HUES64 (cell line): ENCODE measurements at regions not wholly inside any gene's neighbourhood (a gene's known extent, or its start where the extent isn't known, plus 50 kb on each side); places are given as distances from the start of the nearest gene placed in this dataset.
A peak's percentile ranks its signal among the peaks of the same experiment; 100 is the strongest.
"Not testable (repeated sequence)": the region's sequence is repeated elsewhere in the genome, so short reads cannot be mapped to it uniquely, and the experiment has no call there.

Experiments
- H3K27ac ChIP-seq: 2 replicates; pipeline ENCODE4 v1.7.0; 2013; ENCODE audit warnings: low read depth, low read length, inconsistent platforms
- H3K27me3 ChIP-seq: 2 replicates; pipeline ENCODE4 v1.6.1; 2013; ENCODE audit warnings: mild to moderate bottlenecking, low read length; ENCODE audit not compliant: insufficient read depth
- H3K36me3 ChIP-seq: 2 replicates; pipeline ENCODE4 v1.6.1; 2013; ENCODE audit warnings: mild to moderate bottlenecking, low read length; ENCODE audit not compliant: insufficient read depth
- H3K4me1 ChIP-seq: 2 replicates; pipeline ENCODE4 v1.6.1; 2013; ENCODE audit warnings: mild to moderate bottlenecking, low read length, moderate library complexity; ENCODE audit not compliant: insufficient read depth
- H3K4me3 ChIP-seq: 2 replicates; pipeline ENCODE4 v1.5.1; 2013; ENCODE audit warnings: mild to moderate bottlenecking, low read length, moderate library complexity
- H3K9ac ChIP-seq: 2 replicates; pipeline ENCODE4 v1.6.1; 2013; ENCODE audit warnings: mild to moderate bottlenecking, low read depth, low read length
- H3K9me3 ChIP-seq: 2 replicates; pipeline ENCODE4 v1.6.1; 2013; ENCODE audit warnings: low read depth, low read length; ENCODE audit not compliant: insufficient read depth
- WGBS: fragments of 150-250, 120-280 bp; methylation state at CpG from one replicate; pipeline ENCODE4 v1.1.7; 2013; ENCODE audit warnings: missing lambda C conversion rate; 5-methylcytosine and 5-hydroxymethylcytosine counted together

- H3K27ac ChIP-seq, result no peak overlapping the region
- H3K9me3 ChIP-seq, result no peaks in the 10 kb centered on the region; the same call in 1 of the 2 replicates
- no peak overlapping the region for H3K9ac ChIP-seq
- whole genome bisulfite sequencing, result 91% methylated on average over 2 of the region's 2 CpGs
- no peak overlapping the region for H3K4me3 ChIP-seq
- no peaks in the 10 kb centered on the region for H3K27me3 ChIP-seq
- H3K4me1 ChIP-seq, result 0 out of 2 replicates have a peak, but pooled peaks cover 4% of the 10 kb centered on the region
- no peaks in the 10 kb centered on the region for H3K36me3 ChIP-seq
Observed at GRCh38 chr5:163312598-163312997, 124.8 kb upstream of the CCNG1 start.

- WGBS, result 80% methylated on average over 6 of the region's 7 CpGs
Observed at GRCh38 chr5:163313049-163313448, 124.3 kb upstream of the CCNG1 start.

GRCh38 chr5:163316374-163316773 is 121.0 kb upstream of the CCNG1 start:
- H3K9me3 ChIP-seq, H3K4me1 ChIP-seq, H3K9ac ChIP-seq, H3K36me3 ChIP-seq, H3K27me3 ChIP-seq, H3K4me3 ChIP-seq, H3K27ac ChIP-seq: not testable (repeated sequence)
- 98% methylated on average over 5 of the region's 6 CpGs for WGBS

More at GRCh38 chr5:163313049-163313448, 124.3 kb upstream of the CCNG1 start:
- not testable (repeated sequence) for H3K4me1 ChIP-seq, H3K36me3 ChIP-seq, H3K27ac ChIP-seq, H3K27me3 ChIP-seq, H3K9ac ChIP-seq, H3K4me3 ChIP-seq, H3K9me3 ChIP-seq

- no peaks in the 10 kb centered on the region for H3K4me1 ChIP-seq
- no peaks in the 10 kb centered on the region for H3K27me3 ChIP-seq
- H3K36me3 ChIP-seq, result no peaks in the 10 kb centered on the region
- H3K4me3 ChIP-seq, result no peak overlapping the region
- no peaks in the 10 kb centered on the region for H3K9me3 ChIP-seq
- 89% methylated on average over 14 of the region's 14 CpGs for WGBS
- no peak overlapping the region for H3K9ac ChIP-seq
- H3K27ac ChIP-seq, result no peak overlapping the region
Observed at GRCh38 chr5:163318707-163319106, 118.7 kb upstream of the CCNG1 start.

GRCh38 chr5:163321511-163321910 is 115.9 kb upstream of the CCNG1 start:
- no peak overlapping the region for H3K4me3 ChIP-seq
- no peak overlapping the region for H3K27ac ChIP-seq
- H3K36me3 ChIP-seq, result no peaks in the 10 kb centered on the region
- WGBS, result 95% methylated on average over 2 of the region's 2 CpGs
- H3K9me3 ChIP-seq, result no peaks in the 10 kb centered on the region
- H3K27me3 ChIP-seq, result no peaks in the 10 kb centered on the region
- H3K9ac ChIP-seq, result no peak overlapping the region
- H3K4me1 ChIP-seq, result peaks cover 11% of the 10 kb centered on the region; the same call in 1 of the 2 replicates

GRCh38 chr5:163330723-163331668 is 106.4 kb upstream of the CCNG1 start:
- WGBS, result 73% methylated on average over 9 of the region's 9 CpGs
- peak overlapping the region; percentile 62 for H3K9ac ChIP-seq
- H3K27ac ChIP-seq, result peak overlapping the region; percentile 91
- H3K36me3 ChIP-seq, result no peaks in the 10 kb centered on the region
- peaks cover 22% of the 10 kb centered on the region for H3K4me1 ChIP-seq
- no peaks in the 10 kb centered on the region for H3K27me3 ChIP-seq
- H3K9me3 ChIP-seq, result no peaks in the 10 kb centered on the region
- H3K4me3 ChIP-seq, result peak overlapping the region; percentile 37; the same call in 1 of the 2 replicates

GRCh38 chr5:163336074-163336473 is 101.3 kb upstream of the CCNG1 start:
- 72% methylated on average over 5 of the region's 5 CpGs for WGBS
- H3K4me3 ChIP-seq, H3K27me3 ChIP-seq, H3K36me3 ChIP-seq, H3K9me3 ChIP-seq, H3K27ac ChIP-seq, H3K9ac ChIP-seq: not testable (repeated sequence)
- peaks cover 13% of the 10 kb centered on the region for H3K4me1 ChIP-seq

GRCh38 chr5:163339148-163339547 is 98.2 kb upstream of the CCNG1 start:
- Histone ChIP-seq H3K27me3 (no peaks in the 10 kb centered on the region), H3K4me1 (no peaks in the 10 kb centered on the region), H3K4me3 (no peak overlapping the region), H3K36me3 (no peaks in the 10 kb centered on the region), H3K9me3 (no peaks in the 10 kb centered on the region), H3K9ac (no peak overlapping the region), H3K27ac (no peak overlapping the region)
- WGBS, result 63% methylated on average over 3 of the region's 3 CpGs

- not testable (repeated sequence) for H3K4me1 ChIP-seq, H3K9me3 ChIP-seq, H3K27ac ChIP-seq, H3K27me3 ChIP-seq, H3K9ac ChIP-seq, H3K36me3 ChIP-seq, H3K4me3 ChIP-seq
- WGBS, result 98% methylated on average over 6 of the region's 6 CpGs
Observed at GRCh38 chr5:163340378-163340777, 97.0 kb upstream of the CCNG1 start.

GRCh38 chr5:163342306-163342705 is 95.1 kb upstream of the CCNG1 start:
- Histone ChIP-seq H3K9ac (no peak overlapping the region), H3K4me1 (peaks cover 2% of the 10 kb centered on the region), H3K9me3 (no peaks in the 10 kb centered on the region), H3K4me3 (no peak overlapping the region), H3K27ac (no peak overlapping the region), H3K36me3 (no peaks in the 10 kb centered on the region), H3K27me3 (no peaks in the 10 kb centered on the region)
- WGBS, result 91% methylated on average over 1 of the region's 2 CpGs

- WGBS, result 80% methylated on average over 3 of the region's 3 CpGs
- Histone ChIP-seq H3K9ac (no peak overlapping the region), H3K27me3 (no peaks in the 10 kb centered on the region), H3K9me3 (no peaks in the 10 kb centered on the region), H3K27ac (no peak overlapping the region), H3K36me3 (no peaks in the 10 kb centered on the region), H3K4me1 (peaks cover 4% of the 10 kb centered on the region), H3K4me3 (no peak overlapping the region)
Observed at GRCh38 chr5:163345216-163345615, 92.2 kb upstream of the CCNG1 start.
